ENCODE measurements at regions not wholly inside any gene's neighbourhood (a gene's known extent, or its start where the extent isn't known, plus 50 kb on each side); places are given as distances from the start of the nearest gene placed in this dataset.

DNA sequence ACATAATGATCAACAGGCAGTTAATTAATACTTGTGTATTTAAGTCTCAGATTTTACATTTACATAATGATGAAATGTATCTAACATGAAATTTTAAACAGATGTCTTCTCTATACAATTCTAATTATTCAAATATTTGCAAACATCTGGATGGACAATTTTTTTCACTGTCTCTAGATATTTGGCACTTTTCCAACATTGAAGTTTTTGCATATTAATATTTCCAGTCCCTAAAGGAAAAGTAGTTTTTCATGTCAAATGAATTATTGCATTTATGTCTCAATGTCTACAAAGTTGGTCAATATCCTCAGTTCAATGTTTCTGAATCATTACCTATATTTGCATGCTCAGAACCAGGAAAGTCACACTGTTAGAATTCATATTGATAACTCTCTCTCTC is 560.9 kb upstream of the PKDCC start:
- no peak for DNase-seq
- H3K27ac Mint-ChIP-seq = no peak overlapping the region
- H3K36me3 Mint-ChIP-seq (ENCODE audit: low read depth) = no peaks in the 10 kb centered on the region
- H3K27me3 Mint-ChIP-seq = no peaks in the 10 kb centered on the region
- no peak overlapping the region for H3K4me3 Mint-ChIP-seq
- ChIA-PET CTCF (no interaction called here), POLR2A (no interaction called here)
- no peaks in the 10 kb centered on the region for H3K4me1 Mint-ChIP-seq
- no peaks in the 10 kb centered on the region for H3K9me3 Mint-ChIP-seq

GRCh38 chr2:41488888-41489287 is 558.9 kb upstream of the PKDCC start:
- Mint-ChIP-seq H3K4me3 (no peak overlapping the region), H3K4me1 (no peaks in the 10 kb centered on the region), H3K9me3 (peaks cover 4% of the 10 kb centered on the region), H3K36me3 (ENCODE audit: low read depth) (no peaks in the 10 kb centered on the region), H3K27ac (no peak overlapping the region), H3K27me3 (no peaks in the 10 kb centered on the region)
- ChIA-PET POLR2A (no interaction called here), CTCF (no interaction called here)
- no peak for DNase-seq

DNA sequence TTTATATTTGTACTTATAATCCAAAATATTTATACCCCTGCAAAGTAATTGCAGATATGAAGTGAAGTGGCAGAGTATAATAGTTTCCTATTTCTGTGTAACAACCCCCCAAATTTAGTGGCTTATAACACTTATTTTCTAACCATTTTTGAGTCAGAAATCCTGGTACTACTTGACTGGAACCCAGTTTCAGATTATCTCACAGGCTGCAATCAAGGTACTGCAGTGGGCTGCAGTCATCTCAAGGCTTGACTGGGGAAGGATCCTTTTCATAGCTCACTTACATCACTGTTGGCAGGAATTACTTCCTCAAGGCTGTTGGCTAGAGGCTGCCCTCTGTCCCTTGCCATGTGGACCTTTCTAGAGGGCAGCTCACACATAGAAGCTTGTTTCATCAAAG is 558.2 kb upstream of the PKDCC start:
- Mint-ChIP-seq H3K4me3 (no peak overlapping the region), H3K9me3 (peaks cover 10% of the 10 kb centered on the region)
- CTCF ChIA-PET = no interaction called here

GRCh38 chr2:41495050-41495449 is 552.8 kb upstream of the PKDCC start:
- POLR2A ChIA-PET = no interaction called here
- H3K4me1 Mint-ChIP-seq = no peaks in the 10 kb centered on the region
- DNase-seq = no peak
- CTCF ChIA-PET = no interaction called here
- no peak overlapping the region for H3K27ac Mint-ChIP-seq
- H3K9me3 Mint-ChIP-seq = peaks cover 36% of the 10 kb centered on the region
- no peak overlapping the region for H3K4me3 Mint-ChIP-seq
- H3K27me3 Mint-ChIP-seq = no peaks in the 10 kb centered on the region
- H3K36me3 Mint-ChIP-seq (ENCODE audit: low read depth) = no peaks in the 10 kb centered on the region

More for the DNA sequence above, 558.2 kb upstream of the PKDCC start:
- Mint-ChIP-seq H3K27ac (no peak overlapping the region), H3K4me1 (no peaks in the 10 kb centered on the region), H3K27me3 (no peaks in the 10 kb centered on the region), H3K36me3 (ENCODE audit: low read depth) (no peaks in the 10 kb centered on the region)
- POLR2A ChIA-PET = no interaction called here
- no peak for DNase-seq

DNA sequence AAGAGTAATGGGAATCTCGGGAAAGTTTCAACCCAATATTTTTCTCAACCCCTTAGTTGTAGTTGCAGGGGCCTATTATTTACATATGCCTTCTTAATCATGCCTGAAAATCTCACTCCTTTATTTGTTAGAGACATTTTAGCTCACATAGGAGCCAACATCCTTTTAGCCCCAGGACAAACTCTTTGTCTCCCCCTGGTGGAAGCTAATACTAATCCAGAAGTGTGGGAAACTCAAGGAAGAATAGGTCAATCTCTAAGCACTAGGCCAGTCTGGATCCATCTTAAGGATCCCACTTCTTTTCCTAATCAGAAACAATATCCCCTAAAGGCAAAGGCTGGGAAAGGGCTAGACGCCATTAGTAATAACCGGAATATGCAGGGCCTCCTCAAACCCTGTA is 550.9 kb upstream of the PKDCC start:
- no peak for DNase-seq
- Mint-ChIP-seq H3K9me3 (peaks cover 44% of the 10 kb centered on the region), H3K27me3 (no peaks in the 10 kb centered on the region), H3K4me3 (no peak overlapping the region), H3K27ac (no peak overlapping the region), H3K36me3 (ENCODE audit: low read depth) (no peaks in the 10 kb centered on the region), H3K4me1 (no peaks in the 10 kb centered on the region)
- CTCF ChIA-PET = no interaction called here
- POLR2A ChIA-PET = no interaction called here

DNA sequence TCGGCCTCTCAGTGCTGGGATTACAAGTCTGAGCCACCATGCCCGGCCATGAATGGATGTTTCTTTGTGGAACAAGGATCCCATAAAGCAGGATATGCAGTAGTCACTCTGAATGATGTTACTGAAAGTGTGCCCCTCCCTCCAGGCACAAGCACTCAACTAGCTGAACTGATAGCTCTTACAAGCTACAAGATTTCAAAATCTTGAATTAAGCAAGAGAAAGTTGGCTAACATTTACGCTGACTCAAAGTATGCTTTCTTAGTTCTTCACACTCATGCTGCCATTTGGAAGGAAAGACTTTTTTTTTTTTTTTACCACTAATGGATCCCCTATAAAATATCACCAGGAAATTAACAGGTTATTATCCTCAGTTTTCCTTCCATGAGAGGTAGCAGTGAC is 549.0 kb upstream of the PKDCC start:
- Mint-ChIP-seq H3K27me3 (no peaks in the 10 kb centered on the region), H3K9me3 (peaks cover 44% of the 10 kb centered on the region), H3K36me3 (ENCODE audit: low read depth) (no peaks in the 10 kb centered on the region), H3K4me1 (no peaks in the 10 kb centered on the region), H3K27ac (no peak overlapping the region), H3K4me3 (no peak overlapping the region)
- ChIA-PET POLR2A (no interaction called here), CTCF (no interaction called here)
- DNase-seq = no peak

GRCh38 chr2:41500895-41501294 is 546.9 kb upstream of the PKDCC start:
- Mint-ChIP-seq H3K27ac (no peak overlapping the region), H3K4me3 (no peak overlapping the region), H3K9me3 (peaks cover 24% of the 10 kb centered on the region), H3K4me1 (no peaks in the 10 kb centered on the region), H3K27me3 (no peaks in the 10 kb centered on the region), H3K36me3 (ENCODE audit: low read depth) (no peaks in the 10 kb centered on the region)
- ChIA-PET CTCF (no interaction called here), POLR2A (no interaction called here)
- no peak for DNase-seq

GRCh38 chr2:41502752-41503151 is 545.1 kb upstream of the PKDCC start:
- no peaks in the 10 kb centered on the region for H3K4me1 Mint-ChIP-seq
- CTCF ChIA-PET = no interaction called here
- H3K27me3 Mint-ChIP-seq = no peaks in the 10 kb centered on the region
- H3K4me3 Mint-ChIP-seq = no peak overlapping the region
- H3K27ac Mint-ChIP-seq = no peak overlapping the region
- POLR2A ChIA-PET = no interaction called here
- H3K36me3 Mint-ChIP-seq (ENCODE audit: low read depth) = no peaks in the 10 kb centered on the region
- DNase-seq = no peak
- peaks cover 16% of the 10 kb centered on the region for H3K9me3 Mint-ChIP-seq

DNA sequence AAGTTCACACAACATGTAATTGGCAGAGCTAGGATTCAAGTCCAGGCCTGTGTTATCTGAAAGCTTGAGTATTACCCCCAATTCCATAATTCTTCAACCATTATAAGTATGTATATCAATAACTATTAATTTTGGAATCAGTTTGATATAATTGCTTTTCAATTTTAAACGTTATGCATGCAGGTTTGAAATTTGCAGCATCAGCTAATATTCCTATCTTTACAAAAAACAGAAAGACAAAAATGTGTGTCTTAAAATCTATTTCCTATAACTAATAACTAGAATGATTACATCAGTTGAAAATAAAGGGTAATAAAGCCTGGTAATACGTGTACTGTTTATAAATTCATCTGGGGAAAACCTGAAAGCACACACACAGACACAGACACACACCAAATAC is 543.3 kb upstream of the PKDCC start:
- Mint-ChIP-seq H3K4me1 (no peaks in the 10 kb centered on the region), H3K27me3 (no peaks in the 10 kb centered on the region), H3K4me3 (no peak overlapping the region), H3K36me3 (ENCODE audit: low read depth) (no peaks in the 10 kb centered on the region), H3K9me3 (peaks cover 11% of the 10 kb centered on the region), H3K27ac (no peak overlapping the region)
- ChIA-PET POLR2A (no interaction called here), CTCF (no interaction called here)
- DNase-seq = no peak

DNA sequence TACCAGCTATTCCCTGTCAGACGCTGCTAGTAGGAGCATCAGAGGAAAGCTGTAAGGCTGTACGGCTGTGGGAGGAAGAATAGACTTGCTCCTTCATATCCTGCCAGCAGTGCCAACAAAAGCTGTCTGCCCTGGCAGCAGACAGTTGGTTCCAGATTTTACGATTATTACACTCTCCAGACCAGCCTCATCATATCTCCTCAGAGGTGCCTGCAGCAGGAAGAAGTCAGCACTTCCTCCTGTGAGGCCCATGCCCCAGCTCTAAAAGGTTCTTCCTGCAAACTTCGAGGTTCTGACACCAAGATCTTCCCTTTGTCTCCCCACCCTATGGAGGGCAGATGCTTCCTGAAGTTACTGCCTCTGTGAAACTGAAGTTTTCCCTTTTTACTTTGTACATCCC is 537.7 kb upstream of the PKDCC start:
- no peak for DNase-seq
- POLR2A ChIA-PET = no interaction called here
- Mint-ChIP-seq H3K4me3 (no peak overlapping the region), H3K4me1 (no peaks in the 10 kb centered on the region), H3K36me3 (ENCODE audit: low read depth) (no peaks in the 10 kb centered on the region), H3K27ac (no peak overlapping the region), H3K9me3 (peaks cover 3% of the 10 kb centered on the region), H3K27me3 (no peaks in the 10 kb centered on the region)
- CTCF ChIA-PET = no interaction called here

DNA sequence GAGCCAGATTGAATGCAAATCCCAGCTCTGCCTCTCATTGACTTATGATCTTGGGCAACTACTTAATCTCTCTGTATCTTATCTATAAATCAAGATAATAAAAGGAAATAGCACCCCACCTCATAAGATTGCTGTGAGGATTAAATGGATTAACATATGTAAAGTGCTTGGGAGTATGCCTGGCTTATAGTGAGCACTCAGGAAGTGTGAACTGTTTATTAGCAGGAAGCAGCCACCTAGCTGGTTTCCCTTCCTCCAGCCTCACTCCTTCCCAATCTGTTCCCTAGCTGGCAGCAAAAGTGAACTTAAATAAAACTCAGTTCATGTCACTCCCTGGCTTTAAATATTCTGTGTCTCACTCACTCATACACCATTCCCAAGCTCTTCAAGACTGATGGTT is 526.6 kb upstream of the PKDCC start:
- POLR2A ChIA-PET = no interaction called here
- Mint-ChIP-seq H3K36me3 (ENCODE audit: low read depth) (no peaks in the 10 kb centered on the region), H3K9me3 (no peaks in the 10 kb centered on the region), H3K4me3 (no peak overlapping the region), H3K27me3 (no peaks in the 10 kb centered on the region), H3K4me1 (no peaks in the 10 kb centered on the region), H3K27ac (no peak overlapping the region)
- CTCF ChIA-PET = no interaction called here
- no peak for DNase-seq

DNA sequence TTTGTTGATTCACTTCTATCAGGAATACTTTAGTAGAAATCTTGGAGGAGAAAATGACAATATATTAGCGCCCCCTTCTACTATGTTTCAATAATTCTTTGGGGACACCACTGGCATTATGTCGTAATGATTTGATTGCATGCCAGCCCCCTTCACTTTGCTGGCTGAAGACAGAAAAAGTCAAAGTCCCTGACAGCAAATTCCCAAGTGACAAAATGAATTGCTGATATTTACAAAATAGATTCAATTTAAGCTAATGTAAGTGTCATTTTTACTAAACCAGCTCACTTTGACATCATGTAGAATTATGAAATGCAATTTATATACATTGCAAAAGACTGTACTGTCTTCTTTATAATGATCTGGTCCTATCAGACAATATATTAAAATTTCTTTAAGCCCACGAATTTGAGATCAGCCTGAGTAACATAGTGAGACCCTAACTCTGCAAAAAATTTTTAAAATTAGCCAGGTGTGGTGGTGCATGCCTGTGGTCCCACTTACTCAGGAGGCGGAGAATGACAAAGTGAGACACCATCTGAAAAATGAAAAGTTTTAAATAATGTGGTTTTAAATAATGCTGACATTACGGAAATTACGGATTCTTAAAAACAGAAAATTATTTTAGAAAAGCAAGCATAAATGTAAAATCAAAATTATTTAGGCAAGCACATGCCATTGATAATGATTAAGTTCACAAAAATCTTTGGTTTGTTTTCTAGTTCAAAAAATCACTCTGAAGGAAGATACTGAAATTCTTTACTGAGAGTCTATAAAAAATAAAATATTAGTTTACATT is 520.1 kb upstream of the PKDCC start:
- Mint-ChIP-seq H3K27me3 (no peaks in the 10 kb centered on the region), H3K9me3 (no peaks in the 10 kb centered on the region), H3K4me1 (no peaks in the 10 kb centered on the region), H3K4me3 (no peak overlapping the region), H3K27ac (no peak overlapping the region), H3K36me3 (ENCODE audit: low read depth) (no peaks in the 10 kb centered on the region)
- DNase-seq = no peak
- CTCF ChIA-PET = no interaction called here
- POLR2A ChIA-PET = no interaction called here

- Mint-ChIP-seq H3K4me3 (no peak overlapping the region), H3K9me3 (peaks cover 3% of the 10 kb centered on the region), H3K27me3 (no peaks in the 10 kb centered on the region), H3K27ac (no peak overlapping the region), H3K36me3 (ENCODE audit: low read depth) (no peaks in the 10 kb centered on the region), H3K4me1 (no peaks in the 10 kb centered on the region)
- ChIA-PET POLR2A (no interaction called here), CTCF (no interaction called here)
- DNase-seq = no peak
Measured at GRCh38 chr2:41535575-41535974, 512.2 kb upstream of the PKDCC start.

- Mint-ChIP-seq H3K9me3 (no peaks in the 10 kb centered on the region), H3K36me3 (ENCODE audit: low read depth) (no peaks in the 10 kb centered on the region), H3K27ac (no peak overlapping the region), H3K4me1 (no peaks in the 10 kb centered on the region), H3K4me3 (no peak overlapping the region), H3K27me3 (no peaks in the 10 kb centered on the region)
- POLR2A ChIA-PET = no interaction called here
- no peak for DNase-seq
- CTCF ChIA-PET = no interaction called here
Measured at GRCh38 chr2:41540272-41540998, 507.4 kb upstream of the PKDCC start.

Data from activated CD4-positive, alpha-beta memory T cell treated with anti-CD3 and anti-CD28 coated beads, Interleukin-2, amount 10 ng/mL, durations not matched to agents 7 days and 5 days (primary cell).